ENCODE measurements at regions not wholly inside any gene's neighbourhood (a gene's known extent, or its start where the extent isn't known, plus 50 kb on each side); places are given as distances from the start of the nearest gene placed in this dataset.
"Not testable (repeated sequence)": the region's sequence is repeated elsewhere in the genome, so short reads cannot be mapped to it uniquely, and the experiment has no call there.

DNA sequence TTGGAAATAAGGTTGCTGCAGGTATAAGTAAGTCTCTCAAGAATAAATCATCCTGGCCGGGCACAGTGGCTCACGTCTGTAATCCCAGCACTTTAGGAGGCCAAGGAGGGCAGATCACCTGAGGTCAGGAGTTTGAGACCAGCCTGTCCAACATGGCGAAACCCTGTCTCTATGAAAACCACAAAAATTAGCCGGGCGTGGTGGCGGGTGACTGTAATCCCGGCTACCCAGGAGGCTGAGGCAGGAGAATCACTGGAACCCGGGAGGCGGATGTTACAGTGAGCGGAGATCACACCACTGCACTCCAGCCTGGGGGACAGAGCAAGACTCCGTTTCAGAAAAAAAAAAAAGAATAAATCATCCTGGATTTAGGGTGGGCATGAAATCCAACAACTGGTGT lies 59.7 kb upstream of the ATP2B4 start:
- WGBS, 2 experiments (ENCODE audit: extremely low coverage in 1 of 2, insufficient coverage in 1 of 2, insufficient read length in 1 of 2, insufficient replicate concordance in 2 of 2, low coverage in 1 of 2, low lambda C conversion rate in 2 of 2, missing lambda C conversion rate in 1 of 2), result 95% methylated on average over 11 of the region's 11 CpGs; no CpG with 5 or more reads in 1 of the 2 experiments
- not testable (repeated sequence) for H3K23me2 ChIP-seq (ENCODE audit: low read depth, low read length); H3K18ac ChIP-seq (ENCODE audit: extremely low read depth, low read length); H2AK5ac ChIP-seq (ENCODE audit: low read depth, low read length); H2BK20ac ChIP-seq (ENCODE audit: low read length); H3K9ac ChIP-seq (replicated peaks in 1 of 4; ENCODE audit: extremely low read depth in 1 of 4, low read depth in 3 of 4, low read length in 3 of 4); H3K56ac ChIP-seq (replicated peaks; ENCODE audit: insufficient read length, low read depth, low read length); H3K4me2 ChIP-seq (ENCODE audit: insufficient read depth in 1 of 2, low read depth in 2 of 2, low read length in 2 of 2); H2BK12ac ChIP-seq (ENCODE audit: low read depth, low read length); H3K4me3 ChIP-seq (ENCODE audit: extremely low read depth in 1 of 4, insufficient read depth in 2 of 4, low read depth in 3 of 4, low read length in 4 of 4); H3K36me3 ChIP-seq (ENCODE audit: control insufficient read depth in 2 of 4, insufficient read depth in 4 of 4, low read length in 3 of 4); H3K79me2 ChIP-seq (ENCODE audit: control insufficient read depth in 1 of 2, insufficient read depth in 2 of 2, low read length in 2 of 2); H3K4me1 ChIP-seq (replicated peaks in 1 of 4; ENCODE audit: control insufficient read depth in 3 of 4, insufficient read depth in 4 of 4, low read length in 3 of 4); H3K27ac ChIP-seq (ENCODE audit: low read depth, low read length); H3K4ac ChIP-seq (replicated peaks; ENCODE audit: insufficient read length, low read depth, low read length); H2BK120ac ChIP-seq (replicated peaks; ENCODE audit: low read depth, low read length); H2AFZ ChIP-seq (ENCODE audit: low read length); DNase-seq (ENCODE audit: low read depth in 1 of 2, low spot score in 2 of 2); H3K79me1 ChIP-seq (ENCODE audit: low read depth, low read length); H4K8ac ChIP-seq (ENCODE audit: extremely low read depth, insufficient read depth, low read length); H4K20me1 ChIP-seq (replicated peaks in 1 of 2; ENCODE audit: control insufficient read depth in 1 of 2, insufficient read depth in 2 of 2, low read length in 2 of 2); H3K27me3 ChIP-seq (replicated peaks in 1 of 4; ENCODE audit: control insufficient read depth in 3 of 4, extremely low read depth in 1 of 4, insufficient read depth in 3 of 4, low read length in 3 of 4); H3K9me3 ChIP-seq (ENCODE audit: insufficient read depth in 2 of 2, low read depth in 1 of 2, low read length in 1 of 2); H3K14ac ChIP-seq (ENCODE audit: insufficient read length); H2BK15ac ChIP-seq (ENCODE audit: low read length); FAIRE-seq; H4K5ac ChIP-seq (ENCODE audit: insufficient read length, low read depth, low read length); H2BK5ac ChIP-seq (ENCODE audit: low read depth, low read length); H3K23ac ChIP-seq (ENCODE audit: insufficient read length); H4K91ac ChIP-seq (replicated peaks; ENCODE audit: insufficient read length, low read length)
- CTCF ChIA-PET (ENCODE audit: partially characterized antibody), result interaction anchor here (1.0 to 1.6 kb wide), 3 partner anchors 9 to 62 kb away, joined by 5 read pairs; no protein-coding TSS in a partner anchor
- POLR2A ChIA-PET (ENCODE audit: partially characterized antibody), result interaction anchor here (1.1 kb wide), 1 partner anchor 9 kb away, joined by 4 read pairs; no protein-coding TSS in a partner anchor
